CD14-positive monocyte (primary cell): ENCODE measurements at regions not wholly inside any gene's neighbourhood (a gene's known extent, or its start where the extent isn't known, plus 50 kb on each side); places are given as distances from the start of the nearest gene placed in this dataset.

Experiments
- DNase-seq, 3 donors: peaks; one replicate each; pipeline ENCODE4 v3.0.0-alpha.2; 2011 to 2022
- H2AFZ ChIP-seq: 2 replicates; pipeline ENCODE4 v1.6.0; 2012; ENCODE audit warnings: mild to moderate bottlenecking, low read depth, low read length, inconsistent platforms; ENCODE audit not compliant: insufficient read depth, poor library complexity, severe bottlenecking
- H3K27ac ChIP-seq, 2 donors: 1 replicate in 1 of 2; 2 replicates in 1 of 2; pipeline ENCODE4 v1.5.1; 2012 to 2013; ENCODE audit warnings: low read length in 2 of 2, control low read depth in 1 of 2, inconsistent platforms in 1 of 2, low read depth in 1 of 2, mild to moderate bottlenecking in 1 of 2
- H3K27me3 ChIP-seq, 2 donors: one replicate each; pipeline versions ENCODE4 v1.6.0 to v1.6.1; 2011 to 2013; ENCODE audit warnings: low read length in 2 of 2; ENCODE audit not compliant: control insufficient read depth in 2 of 2, insufficient read depth in 2 of 2
- H3K36me3 ChIP-seq, 2 donors: replicated peaks in 1 of 2; 1 replicate in 1 of 2; 2 replicates in 1 of 2; pipeline versions ENCODE4 v1.5.1 to v1.6.1; 2012 to 2013; ENCODE audit warnings: low read length in 2 of 2, control low read depth in 1 of 2, inconsistent platforms in 1 of 2, mild to moderate bottlenecking in 1 of 2; ENCODE audit not compliant: insufficient read depth in 2 of 2, control insufficient read depth in 1 of 2
- H3K4me1 ChIP-seq, 2 donors: 1 replicate in 1 of 2; 2 replicates in 1 of 2; pipeline versions ENCODE4 v1.5.1 to v1.6.1; 2012 to 2013; ENCODE audit warnings: low read length in 2 of 2, control low read depth in 1 of 2, inconsistent platforms in 1 of 2, mild to moderate bottlenecking in 1 of 2, moderate library complexity in 1 of 2; ENCODE audit not compliant: insufficient read depth in 2 of 2, control insufficient read depth in 1 of 2
- H3K4me2 ChIP-seq: replicated peaks from 2 replicates; pipeline ENCODE3; 2012; ENCODE audit warnings: low read length, moderate library complexity, mild to moderate bottlenecking; ENCODE audit not compliant: poor library complexity, severe bottlenecking; ENCODE audit errors: extremely low read depth
- H3K4me3 ChIP-seq, 3 experiments: fragments of 200-600 bp in 1 of 3; sonication (generic) in 1 of 3; replicated peaks in 1 of 3; 1 replicate in 2 of 3; 2 replicates in 1 of 3; pipeline ENCODE4 v1.5.1; 2011 to 2013; ENCODE audit warnings: low read length in 3 of 3, mild to moderate bottlenecking in 3 of 3, control low read depth in 2 of 3, low read depth in 2 of 3, inconsistent platforms in 1 of 3, moderate library complexity in 1 of 3
- H3K79me2 ChIP-seq: 2 replicates; pipeline ENCODE4 v1.6.0; 2012; ENCODE audit warnings: mild to moderate bottlenecking, control low read depth, inconsistent platforms, low read length, moderate library complexity; ENCODE audit not compliant: insufficient read depth
- H3K9ac ChIP-seq: 2 replicates; pipeline ENCODE4 v1.6.0; 2017; ENCODE audit warnings: low read length, mild to moderate bottlenecking; ENCODE audit not compliant: insufficient read depth, poor library complexity, severe bottlenecking
- H3K9me3 ChIP-seq, 2 donors: replicated peaks in 1 of 2; 1 replicate in 1 of 2; 2 replicates in 1 of 2; pipeline versions ENCODE4 v1.5.1 to v1.6.1; 2012 to 2013; ENCODE audit warnings: low read length in 2 of 2, control low read depth in 1 of 2; ENCODE audit not compliant: control insufficient read depth in 1 of 2, insufficient read depth in 1 of 2
- H4K20me1 ChIP-seq: 2 replicates; pipeline ENCODE4 v1.6.0; 2012; ENCODE audit warnings: mild to moderate bottlenecking, low read length, control low read depth, moderate library complexity; ENCODE audit not compliant: insufficient read depth
- H3K27ac Mint-ChIP-seq, 7 donors: one replicate each; pipeline ENCODE4 v1.8.0; 2020; ENCODE audit warnings: mild to moderate bottlenecking in 7 of 7, mixed read lengths in 7 of 7, moderate library complexity in 6 of 7, inconsistent platforms in 2 of 7
- H3K27me3 Mint-ChIP-seq, 3 donors: one replicate each; pipeline ENCODE4 v1.8.0; 2021 to 2022; ENCODE audit warnings: low read depth in 3 of 3, mild to moderate bottlenecking in 3 of 3, mixed read lengths in 3 of 3, moderate library complexity in 3 of 3, inconsistent platforms in 1 of 3
- H3K36me3 Mint-ChIP-seq, 2 donors: one replicate each; pipeline ENCODE4 v1.8.0; 2020; ENCODE audit warnings: mixed read lengths in 2 of 2, inconsistent platforms in 1 of 2, mild to moderate bottlenecking in 1 of 2
- H3K4me1 Mint-ChIP-seq: one replicate; pipeline ENCODE4 v1.8.0; 2020; ENCODE audit warnings: mild to moderate bottlenecking, mixed read lengths
- H3K4me3 Mint-ChIP-seq, 2 donors: one replicate each; pipeline ENCODE4 v1.8.0; 2020; ENCODE audit warnings: mild to moderate bottlenecking in 2 of 2, mixed read lengths in 2 of 2, moderate library complexity in 1 of 2
- H3K9me3 Mint-ChIP-seq, 7 donors: one replicate each; pipeline ENCODE4 v1.8.0; 2020 to 2022; ENCODE audit warnings: mixed read lengths in 7 of 7, mild to moderate bottlenecking in 6 of 7, moderate library complexity in 6 of 7, inconsistent platforms in 2 of 7
- WGBS: methylation state at CpG from one replicate; pipeline ENCODE4 v1.1.5; 2013; ENCODE audit warnings: missing lambda C conversion rate; ENCODE audit not compliant: insufficient coverage; 5-methylcytosine and 5-hydroxymethylcytosine counted together
- intact Hi-C, 2 donors: fragments of 100-400 bp; cut with micrococcal nuclease; formaldehyde crosslinking; loops; one replicate each; pipeline versions ENCODE4 v1.15.0 to v1.15.1; 2023
- TF ChIP-seq, protein P1 (sequence below): fragments of 200-600 bp; IDR thresholded peaks from one replicate; pipeline ENCODE4 v1.8.0; 2022; ENCODE audit warnings: antibody characterized with exemption, mild to moderate bottlenecking

DNA sequence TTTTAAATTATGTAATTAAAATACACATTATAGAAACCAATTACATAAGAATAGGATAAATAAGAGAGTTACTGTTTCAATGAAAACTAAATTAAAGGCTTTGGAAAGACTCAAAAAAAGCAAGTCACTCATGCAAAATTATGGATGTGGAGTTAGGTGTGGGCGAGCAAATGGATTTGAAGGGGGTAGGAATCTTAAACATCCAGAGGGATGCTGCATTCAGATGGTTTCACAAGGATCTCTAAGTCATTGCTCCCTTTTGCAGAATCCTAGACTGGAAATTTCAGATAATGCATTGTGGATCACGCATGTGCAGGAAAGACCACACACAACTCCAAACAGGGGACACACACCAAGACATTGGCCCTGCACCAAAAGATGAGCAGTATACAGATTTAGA is 57.5 kb downstream of the DRD1 start:
- Mint-ChIP-seq H3K27ac (no peak overlapping the region), H3K4me3 (no peak overlapping the region), H3K36me3 (no peaks in the 10 kb centered on the region), H3K4me1 (no peaks in the 10 kb centered on the region), H3K9me3 (peaks cover 0 to 1% (median 0%) of the 10 kb centered on the region in 7 donors), H3K27me3 (peaks cover 0 to 5% (median 1%) of the 10 kb centered on the region in 3 donors)
- Histone ChIP-seq H2AFZ (no peak overlapping the region), H3K27ac (no peak overlapping the region), H3K36me3 (no peaks in the 10 kb centered on the region), H3K9me3 (no peaks in the 10 kb centered on the region), H3K4me3 (no peak overlapping the region), H3K9ac (no peak overlapping the region), H3K79me2 (no peaks in the 10 kb centered on the region), H4K20me1 (no peaks in the 10 kb centered on the region), H3K4me1 (no peaks in the 10 kb centered on the region), H3K27me3 (no peaks in the 10 kb centered on the region), H3K4me2 (no peak overlapping the region)
- no peak for DNase-seq
- TF ChIP-seq, protein P1, sequence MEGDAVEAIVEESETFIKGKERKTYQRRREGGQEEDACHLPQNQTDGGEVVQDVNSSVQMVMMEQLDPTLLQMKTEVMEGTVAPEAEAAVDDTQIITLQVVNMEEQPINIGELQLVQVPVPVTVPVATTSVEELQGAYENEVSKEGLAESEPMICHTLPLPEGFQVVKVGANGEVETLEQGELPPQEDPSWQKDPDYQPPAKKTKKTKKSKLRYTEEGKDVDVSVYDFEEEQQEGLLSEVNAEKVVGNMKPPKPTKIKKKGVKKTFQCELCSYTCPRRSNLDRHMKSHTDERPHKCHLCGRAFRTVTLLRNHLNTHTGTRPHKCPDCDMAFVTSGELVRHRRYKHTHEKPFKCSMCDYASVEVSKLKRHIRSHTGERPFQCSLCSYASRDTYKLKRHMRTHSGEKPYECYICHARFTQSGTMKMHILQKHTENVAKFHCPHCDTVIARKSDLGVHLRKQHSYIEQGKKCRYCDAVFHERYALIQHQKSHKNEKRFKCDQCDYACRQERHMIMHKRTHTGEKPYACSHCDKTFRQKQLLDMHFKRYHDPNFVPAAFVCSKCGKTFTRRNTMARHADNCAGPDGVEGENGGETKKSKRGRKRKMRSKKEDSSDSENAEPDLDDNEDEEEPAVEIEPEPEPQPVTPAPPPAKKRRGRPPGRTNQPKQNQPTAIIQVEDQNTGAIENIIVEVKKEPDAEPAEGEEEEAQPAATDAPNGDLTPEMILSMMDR: no peak
- WGBS: no CpG with 5 or more reads among the region's 2 CpGs
- intact Hi-C loops: no loop called here

GRCh38 chr5:175385691-175386362 is 58.2 kb downstream of the DRD1 start:
- Histone ChIP-seq H2AFZ (no peak overlapping the region), H3K4me3 (no peak overlapping the region), H3K4me2 (no peak overlapping the region), H3K4me1 (no peaks in the 10 kb centered on the region), H3K9ac (no peak overlapping the region), H3K27me3 (no peaks in the 10 kb centered on the region), H3K79me2 (no peaks in the 10 kb centered on the region), H4K20me1 (no peaks in the 10 kb centered on the region), H3K36me3 (no peaks in the 10 kb centered on the region), H3K9me3 (no peaks in the 10 kb centered on the region), H3K27ac (no peak overlapping the region)
- Mint-ChIP-seq H3K4me1 (no peaks in the 10 kb centered on the region), H3K27me3 (peaks cover 0 to 9% (median 2%) of the 10 kb centered on the region in 3 donors), H3K36me3 (no peaks in the 10 kb centered on the region), H3K9me3 (peaks cover 0 to 2% (median 0%) of the 10 kb centered on the region in 7 donors), H3K4me3 (no peak overlapping the region), H3K27ac (no peak overlapping the region)
- intact Hi-C loops: no loop called here
- 71% methylated on average over 1 of the region's 9 CpGs for WGBS
- TF ChIP-seq, protein P1: no peak
- no peak for DNase-seq
